ENCODE measurements at regions not wholly inside any gene's neighbourhood (a gene's known extent, or its start where the extent isn't known, plus 50 kb on each side); places are given as distances from the start of the nearest gene placed in this dataset.

- no peak for TF ChIP-seq USF2 (IDR thresholded peaks at IDR 0.05; ENCODE audit: borderline replicate concordance, low read depth, low read length)
Observed at GRCh38 chr4:125681240-125681639, 366.5 kb downstream of the FAT4 start (continued).

- intact Hi-C loops (cut with micrococcal nuclease; ENCODE audit: unreplicated experiment) (no loop called here), in situ Hi-C loops (cut with MboI) (no loop called here)
- SMC1A ChIA-PET (ENCODE audit: uncharacterized antibody, unreplicated experiment), result no interaction called here
- H3K79me2 ChIP-seq (ENCODE audit: control insufficient read depth, insufficient read depth, low read length), result no peaks in the 10 kb centered on the region
- DNase-seq (ENCODE audit: low read depth, low spot score), result no peak
- POLR2A ChIA-PET, result no interaction called here
- TF ChIP-seq MEF2B (IDR thresholded peaks at IDR 0.05; ENCODE audit: partially characterized antibody, poor library complexity, severe bottlenecking) (no peak), PML (IDR thresholded peaks at IDR 0.05; ENCODE audit: low read length) (no peak), MXI1 (IDR thresholded peaks at IDR 0.05; ENCODE audit: low read depth, low read length) (no peak)
- H3K4me1 ChIP-seq (ENCODE audit: control insufficient read depth, insufficient read depth, low read length), result no peaks in the 10 kb centered on the region
- no peak for FAIRE-seq
- no peak overlapping the region for H3K9ac ChIP-seq (ENCODE audit: control insufficient read depth, insufficient read depth, low read length)
- H3K4me3 ChIP-seq, result no peak overlapping the region
- RAD21 ChIA-PET (ENCODE audit: unreplicated experiment), result no interaction called here
- no peak overlapping the region for H3K27ac ChIP-seq (ENCODE audit: control insufficient read depth, insufficient read depth)
- BruUV-seq (replicated peaks), result no TSS peak
- H3K36me3 ChIP-seq (ENCODE audit: control insufficient read depth in 2 of 2, insufficient read depth in 2 of 2, low read length in 1 of 2), result no peaks in the 10 kb centered on the region
- H3K4me2 ChIP-seq (ENCODE audit: control insufficient read depth, insufficient read depth), result no peak overlapping the region
- ATAC-seq, result no peak
- CTCF ChIA-PET, result no interaction called here
- no peaks in the 10 kb centered on the region for H3K9me3 ChIP-seq (replicated peaks; ENCODE audit: control insufficient read depth, insufficient read depth, low read length)
- H3K27me3 ChIP-seq (replicated peaks in 1 of 2; ENCODE audit: control insufficient read depth in 2 of 2, insufficient read depth in 2 of 2, low read length in 1 of 2), result no peaks in the 10 kb centered on the region
- WGBS (ENCODE audit: insufficient coverage, insufficient replicate concordance, low lambda C conversion rate, missing lambda C conversion rate), result 43% methylated on average over 18 of the region's 18 CpGs
- no peak overlapping the region for H2AFZ ChIP-seq (ENCODE audit: control insufficient read depth, low read depth, low read length)
- no peaks in the 10 kb centered on the region for H4K20me1 ChIP-seq (ENCODE audit: control insufficient read depth, insufficient read depth)
Observed at GRCh38 chr4:125682730-125683129, 368.0 kb downstream of the FAT4 start.

- no peaks in the 10 kb centered on the region for H4K20me1 ChIP-seq (ENCODE audit: control insufficient read depth, insufficient read depth)
- POLR2A ChIA-PET, result no interaction called here
- H3K4me1 ChIP-seq (ENCODE audit: control insufficient read depth, insufficient read depth, low read length), result no peaks in the 10 kb centered on the region
- intact Hi-C loops (cut with micrococcal nuclease; ENCODE audit: unreplicated experiment) (no loop called here), in situ Hi-C loops (cut with MboI) (no loop called here)
- no peak overlapping the region for H3K4me3 ChIP-seq
- H3K27me3 ChIP-seq (replicated peaks in 1 of 2; ENCODE audit: control insufficient read depth in 2 of 2, insufficient read depth in 2 of 2, low read length in 1 of 2), result no peaks in the 10 kb centered on the region
- no peaks in the 10 kb centered on the region for H3K79me2 ChIP-seq (ENCODE audit: control insufficient read depth, insufficient read depth, low read length)
- no peaks in the 10 kb centered on the region for H3K36me3 ChIP-seq (ENCODE audit: control insufficient read depth in 2 of 2, insufficient read depth in 2 of 2, low read length in 1 of 2)
- H2AFZ ChIP-seq (ENCODE audit: control insufficient read depth, low read depth, low read length), result no peak overlapping the region
- WGBS (ENCODE audit: insufficient coverage, insufficient replicate concordance, low lambda C conversion rate, missing lambda C conversion rate), result 43% methylated on average over 3 of the region's 3 CpGs
- no TSS peak for BruUV-seq (replicated peaks)
- no peak overlapping the region for H3K4me2 ChIP-seq (ENCODE audit: control insufficient read depth, insufficient read depth)
- no peak overlapping the region for H3K9ac ChIP-seq (ENCODE audit: control insufficient read depth, insufficient read depth, low read length)
- no peak for ATAC-seq
- no peaks in the 10 kb centered on the region for H3K9me3 ChIP-seq (replicated peaks; ENCODE audit: control insufficient read depth, insufficient read depth, low read length)
- CTCF ChIA-PET, result no interaction called here
- no peak for DNase-seq (ENCODE audit: low read depth, low spot score)
- no peak overlapping the region for H3K27ac ChIP-seq (ENCODE audit: control insufficient read depth, insufficient read depth)
- RAD21 ChIA-PET (ENCODE audit: unreplicated experiment), result no interaction called here
- FAIRE-seq, result no peak
- SMC1A ChIA-PET (ENCODE audit: uncharacterized antibody, unreplicated experiment), result no interaction called here
- no peak for TF ChIP-seq CREB1 (IDR thresholded peaks at IDR 0.05; ENCODE audit: low read depth)
- TF ChIP-seq ZNF687 (IDR thresholded peaks at IDR 0.05), result no peak
- no peak for TF ChIP-seq CEBPZ (IDR thresholded peaks at IDR 0.05; ENCODE audit: low read depth, low read length)
- TF ChIP-seq ZBED1 (IDR thresholded peaks at IDR 0.05; ENCODE audit: borderline replicate concordance), result no peak
Observed at GRCh38 chr4:125688841-125689240, 374.1 kb downstream of the FAT4 start.
